Gastrocnemius medialis (tissue), 4 donors: ENCODE measurements at regions not wholly inside any gene's neighbourhood (a gene's known extent, or its start where the extent isn't known, plus 50 kb on each side); places are given as distances from the start of the nearest gene placed in this dataset.

Experiments used
- ATAC-seq, 2 donors: fragments of 150-250 bp; one replicate each; pipeline ENCODE4 v1.9.1; 2016
- DNase-seq, 2 donors: peaks; one replicate each; pipeline ENCODE4 v3.0.0-alpha.2; 2019
- H3K27ac ChIP-seq, 4 donors: fragments of 200-600 bp; sonication (generic); 1 replicate in 1 of 4; 2 replicates in 3 of 4; pipeline ENCODE4 v1.5.1; 2016 to 2018; ENCODE audit warnings: mild to moderate bottlenecking in 2 of 4, moderate library complexity in 1 of 4
- H3K27me3 ChIP-seq, 3 donors: fragments of 200-600 bp; sonication (generic) in 2 of 3; 1 replicate in 1 of 3; 2 replicates in 2 of 3; pipeline versions ENCODE4 v1.5.1 to v1.6.0; 2016 to 2019; ENCODE audit warnings: mild to moderate bottlenecking in 1 of 3, moderate library complexity in 1 of 3
- H3K36me3 ChIP-seq, 2 donors: fragments of 200-600 bp; sonication (generic) in 1 of 2; one replicate each; pipeline ENCODE4 v1.5.1; 2017 to 2018
- H3K4me1 ChIP-seq, 2 donors: fragments of 200-600 bp; sonication (generic) in 1 of 2; one replicate each; pipeline ENCODE4 v1.5.1; 2016 to 2017; ENCODE audit warnings: mild to moderate bottlenecking in 2 of 2
- H3K4me3 ChIP-seq, 4 donors: fragments of 200-600 bp; sonication (generic) in 3 of 4; 1 replicate in 1 of 4; 2 replicates in 3 of 4; pipeline ENCODE4 v1.5.1; 2016 to 2019; ENCODE audit warnings: mild to moderate bottlenecking in 2 of 4
- H3K9me3 ChIP-seq, 3 donors: fragments of 200-600 bp; sonication (generic) in 2 of 3; 1 replicate in 1 of 3; 2 replicates in 2 of 3; pipeline ENCODE4 v1.5.1; 2016 to 2019
- POLR2A ChIP-seq, 2 donors: fragments of 450-650 bp; IDR thresholded peaks; one replicate each; pipeline ENCODE4 v1.6.1; 2017; ENCODE audit warnings: antibody characterized with exemption in 2 of 2, mild to moderate bottlenecking in 2 of 2, moderate library complexity in 2 of 2
- in situ Hi-C, 4 donors: fragments of 200-750 bp; cut with MboI; loops; one replicate each; pipeline versions ENCODE4 v1.15.0 to v1.8.0; 2017; ENCODE audit warnings: low sequenced_read_pairs in 4 of 4
- intact Hi-C: fragments of 100-400 bp; cut with DNase I; formaldehyde crosslinking; loops from one replicate; pipeline ENCODE4 v1.15.1; 2023; ENCODE audit warnings: low total_unique reads
- TF ChIP-seq, protein P1 (sequence below), 5 experiments: fragments of 450-650 bp in 3 of 5; fragments of 200-600 bp in 2 of 5; sonication (generic) in 2 of 5; IDR thresholded peaks in 4 of 5; conservative IDR thresholded peaks in 1 of 5; 1 replicate in 4 of 5; 2 replicates in 1 of 5; pipeline ENCODE4 v1.5.1; 2016 to 2019; ENCODE audit warnings: antibody characterized with exemption in 5 of 5, mild to moderate bottlenecking in 3 of 5, moderate library complexity in 3 of 5

DNA sequence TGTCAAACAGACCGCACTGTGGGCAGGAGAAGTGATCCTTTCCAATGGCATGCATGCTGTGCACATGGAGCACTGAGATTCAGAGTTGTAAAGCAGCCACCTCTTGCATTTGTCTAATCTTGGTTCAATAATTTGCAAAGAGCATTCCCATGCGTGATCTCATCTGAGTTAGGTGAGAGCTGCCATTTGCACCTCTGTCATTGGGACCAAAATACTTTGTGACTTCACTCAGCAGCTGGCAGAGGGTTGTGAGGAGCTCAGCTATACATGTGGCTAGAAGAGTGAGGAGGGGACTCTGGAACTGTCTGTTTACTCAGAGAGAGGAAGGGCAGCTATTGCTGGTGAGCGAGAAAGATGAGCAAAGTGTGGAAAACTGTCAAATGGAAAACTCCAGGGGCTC, 265.1 kb upstream of the TNP1 start:
- Histone ChIP-seq H3K4me3 (no peak overlapping the region), H3K4me1 (peaks cover 0 to 6% of the 10 kb centered on the region in 2 donors), H3K36me3 (no peaks in the 10 kb centered on the region), H3K9me3 (no peaks in the 10 kb centered on the region), H3K27ac (no peak overlapping the region), H3K27me3 (no peaks in the 10 kb centered on the region)
- DNase-seq: peak in 1 of 2 donors; percentile 25
- ATAC-seq: peak; percentile 85 to 89
- in situ Hi-C loops (no loop called here), intact Hi-C loops (no loop called here)
- TF ChIP-seq, protein P1, sequence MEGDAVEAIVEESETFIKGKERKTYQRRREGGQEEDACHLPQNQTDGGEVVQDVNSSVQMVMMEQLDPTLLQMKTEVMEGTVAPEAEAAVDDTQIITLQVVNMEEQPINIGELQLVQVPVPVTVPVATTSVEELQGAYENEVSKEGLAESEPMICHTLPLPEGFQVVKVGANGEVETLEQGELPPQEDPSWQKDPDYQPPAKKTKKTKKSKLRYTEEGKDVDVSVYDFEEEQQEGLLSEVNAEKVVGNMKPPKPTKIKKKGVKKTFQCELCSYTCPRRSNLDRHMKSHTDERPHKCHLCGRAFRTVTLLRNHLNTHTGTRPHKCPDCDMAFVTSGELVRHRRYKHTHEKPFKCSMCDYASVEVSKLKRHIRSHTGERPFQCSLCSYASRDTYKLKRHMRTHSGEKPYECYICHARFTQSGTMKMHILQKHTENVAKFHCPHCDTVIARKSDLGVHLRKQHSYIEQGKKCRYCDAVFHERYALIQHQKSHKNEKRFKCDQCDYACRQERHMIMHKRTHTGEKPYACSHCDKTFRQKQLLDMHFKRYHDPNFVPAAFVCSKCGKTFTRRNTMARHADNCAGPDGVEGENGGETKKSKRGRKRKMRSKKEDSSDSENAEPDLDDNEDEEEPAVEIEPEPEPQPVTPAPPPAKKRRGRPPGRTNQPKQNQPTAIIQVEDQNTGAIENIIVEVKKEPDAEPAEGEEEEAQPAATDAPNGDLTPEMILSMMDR (IDR thresholded peaks at IDR 0.05 in 4 of 5, conservative IDR thresholded peaks at IDR 0.05 in 1 of 5): no peak
- no peak for TF ChIP-seq POLR2A (IDR thresholded peaks at IDR 0.05)

DNA sequence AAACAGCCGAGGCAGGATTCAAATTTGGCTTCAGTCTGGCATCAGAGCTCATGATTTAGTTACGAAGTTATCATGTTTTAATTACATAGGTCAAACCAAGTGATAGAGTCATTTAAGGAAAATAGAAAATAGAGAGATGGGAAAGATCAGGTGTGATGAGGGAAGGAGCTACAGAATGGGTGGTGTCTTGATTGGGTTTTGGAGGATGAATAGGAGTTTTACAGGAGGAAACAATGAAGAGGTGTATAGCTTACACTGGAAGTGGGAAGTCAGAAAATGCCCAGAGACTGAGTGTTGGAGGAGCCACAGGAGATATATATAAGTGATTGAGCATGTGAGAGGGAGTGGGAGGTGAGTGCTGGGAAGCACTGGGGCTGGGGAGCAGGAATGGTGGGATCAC, 264.2 kb upstream of the TNP1 start:
- no peaks in the 10 kb centered on the region for H3K27me3 ChIP-seq
- in situ Hi-C loops (no loop called here), intact Hi-C loops (no loop called here)
- ATAC-seq: no peak
- no peak overlapping the region for H3K27ac ChIP-seq
- no peak for TF ChIP-seq POLR2A (IDR thresholded peaks at IDR 0.05)
- TF ChIP-seq, protein P1 (IDR thresholded peaks at IDR 0.05 in 4 of 5, conservative IDR thresholded peaks at IDR 0.05 in 1 of 5): no peak
- H3K4me1 ChIP-seq: peaks cover 0 to 6% of the 10 kb centered on the region in 2 donors
- H3K4me3 ChIP-seq: no peak overlapping the region
- H3K36me3 ChIP-seq: no peaks in the 10 kb centered on the region
- H3K9me3 ChIP-seq: no peaks in the 10 kb centered on the region
- DNase-seq: no peak

DNA sequence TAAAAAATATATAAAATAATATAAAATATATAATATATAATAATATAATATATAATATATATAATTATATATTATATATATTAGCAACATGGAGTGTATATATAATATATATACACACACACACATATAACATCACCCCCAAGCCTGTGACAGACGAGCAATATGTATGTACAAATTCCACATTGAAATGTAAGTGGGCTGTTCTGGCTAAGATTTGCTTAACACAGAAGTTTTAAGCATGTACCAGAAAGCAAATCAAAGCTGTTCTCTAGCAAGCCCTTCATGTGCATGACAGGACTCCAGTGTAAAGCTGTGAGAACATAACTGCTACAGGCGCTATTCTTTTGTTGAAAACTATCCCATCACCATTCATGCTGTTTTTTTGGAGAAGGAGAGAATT, 261.7 kb upstream of the TNP1 start:
- Histone ChIP-seq H3K27me3 (no peaks in the 10 kb centered on the region), H3K4me3 (no peak overlapping the region), H3K27ac (no peak overlapping the region), H3K9me3 (no peaks in the 10 kb centered on the region), H3K4me1 (peaks cover 0 to 6% of the 10 kb centered on the region in 2 donors), H3K36me3 (no peaks in the 10 kb centered on the region)
- intact Hi-C loops: no loop called here
- no peak for TF ChIP-seq POLR2A (IDR thresholded peaks at IDR 0.05)
- TF ChIP-seq, protein P1 (IDR thresholded peaks at IDR 0.05 in 4 of 5, conservative IDR thresholded peaks at IDR 0.05 in 1 of 5): no peak
- ATAC-seq (no peak), DNase-seq (no peak)
- in situ Hi-C loops: no loop called here

DNA sequence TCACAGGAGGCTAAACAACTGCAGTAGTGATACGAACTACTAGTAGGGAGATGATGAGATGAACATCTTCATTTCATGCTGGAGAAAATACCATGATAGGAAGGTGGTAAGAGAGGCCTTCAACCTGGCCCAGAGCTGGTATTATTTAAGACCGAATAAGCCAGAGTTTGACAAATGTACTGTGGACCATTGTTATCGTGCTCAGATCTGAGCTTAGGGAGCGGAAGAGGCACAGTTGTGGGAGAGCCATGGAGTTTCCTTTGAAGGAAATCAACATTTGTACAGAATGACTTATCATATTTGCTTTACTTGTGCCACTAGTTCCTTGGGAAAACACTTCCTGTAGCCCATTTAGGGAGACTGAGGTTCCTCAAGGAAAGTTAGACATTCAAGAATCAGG, 260.6 kb upstream of the TNP1 start:
- ATAC-seq (no peak), DNase-seq (no peak)
- no peak overlapping the region for H3K27ac ChIP-seq
- no peaks in the 10 kb centered on the region for H3K27me3 ChIP-seq
- no peaks in the 10 kb centered on the region for H3K9me3 ChIP-seq
- in situ Hi-C loops: no loop called here
- intact Hi-C loops: no loop called here
- TF ChIP-seq POLR2A (IDR thresholded peaks at IDR 0.05): no peak
- TF ChIP-seq, protein P1 (IDR thresholded peaks at IDR 0.05 in 4 of 5, conservative IDR thresholded peaks at IDR 0.05 in 1 of 5): no peak
- H3K4me3 ChIP-seq: no peak overlapping the region
- H3K36me3 ChIP-seq: no peaks in the 10 kb centered on the region
- H3K4me1 ChIP-seq: peaks cover 0 to 10% of the 10 kb centered on the region in 2 donors

DNA sequence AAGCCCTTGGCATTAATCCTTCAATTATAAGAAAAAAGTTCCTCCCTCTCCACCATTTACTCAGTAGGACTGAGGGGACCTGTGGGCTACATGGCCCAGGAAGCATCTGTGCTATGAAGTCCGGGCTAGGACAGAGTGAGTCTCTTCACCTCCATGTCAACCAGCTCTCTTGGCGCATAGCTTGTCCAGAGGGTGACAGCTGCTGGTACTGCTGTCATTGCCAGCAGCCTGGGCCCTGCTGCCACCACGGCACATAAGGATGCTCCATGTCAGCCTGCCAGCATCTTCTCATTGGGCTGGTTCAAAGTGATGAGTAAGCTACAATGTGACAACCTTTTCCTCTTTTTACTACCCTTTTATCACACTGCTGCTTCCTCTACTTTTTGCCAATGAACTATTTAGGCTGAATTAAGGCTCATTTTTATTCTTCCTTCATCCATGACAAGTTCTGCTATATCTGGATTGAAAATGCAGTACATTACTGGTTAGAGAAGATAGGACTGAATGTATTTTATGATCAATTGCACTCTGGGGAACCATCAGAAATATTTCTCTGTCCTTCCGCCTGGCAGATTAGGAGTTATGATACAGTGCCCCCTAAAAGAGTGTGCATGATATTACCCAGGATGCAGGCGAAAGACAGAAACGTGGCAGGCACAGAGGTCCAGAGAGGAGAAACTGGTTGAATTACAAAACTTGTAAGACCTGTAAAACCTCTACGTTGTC, 258.9 kb upstream of the TNP1 start:
- DNase-seq (no peak), ATAC-seq (peak in 1 of 2 donors; percentile 27)
- TF ChIP-seq POLR2A (IDR thresholded peaks at IDR 0.05): no peak
- TF ChIP-seq, protein P1 (IDR thresholded peaks at IDR 0.05 in 4 of 5, conservative IDR thresholded peaks at IDR 0.05 in 1 of 5): no peak
- no peaks in the 10 kb centered on the region for H3K27me3 ChIP-seq
- H3K36me3 ChIP-seq: no peaks in the 10 kb centered on the region
- no peak overlapping the region for H3K27ac ChIP-seq
- in situ Hi-C loops: no loop called here
- H3K4me1 ChIP-seq: peaks cover 0 to 6% of the 10 kb centered on the region in 2 donors
- intact Hi-C loops: no loop called here
- no peak overlapping the region for H3K4me3 ChIP-seq
- H3K9me3 ChIP-seq: no peaks in the 10 kb centered on the region
